DND-41 (cell line): ENCODE measurements at regions not wholly inside any gene's neighbourhood (a gene's known extent, or its start where the extent isn't known, plus 50 kb on each side); places are given as distances from the start of the nearest gene placed in this dataset.

Experiments used
- ATAC-seq: fragments of 200-7000 bp; cut with Tn5 transposase; 3 replicates; pipeline ENCODE4 v1.9.1; 2021; ENCODE audit warnings: low read depth; ENCODE audit not compliant: insufficient read depth
- DNase-seq: peaks from one replicate; pipeline ENCODE4 v3.0.0-alpha.2; 2020
- H2AFZ ChIP-seq: 2 replicates; pipeline ENCODE4 v1.6.0; 2012; ENCODE audit warnings: low read depth, low read length
- H3K27ac ChIP-seq: 2 replicates; pipeline ENCODE4 v1.5.1; 2012; ENCODE audit warnings: low read length, inconsistent platforms
- H3K27me3 ChIP-seq: fragments of 200-600 bp; sonication (generic); 2 replicates; pipeline ENCODE4 v1.6.0; 2012; ENCODE audit warnings: low read length, mild to moderate bottlenecking, inconsistent platforms; ENCODE audit not compliant: insufficient read depth, poor library complexity
- H3K36me3 ChIP-seq: 2 replicates; pipeline ENCODE4 v1.5.1; 2012; ENCODE audit warnings: low read length, inconsistent platforms; ENCODE audit not compliant: insufficient read depth
- H3K4me1 ChIP-seq: 2 replicates; pipeline ENCODE4 v1.5.1; 2012; ENCODE audit warnings: mild to moderate bottlenecking, low read length; ENCODE audit not compliant: insufficient read depth
- H3K4me2 ChIP-seq: 2 replicates; pipeline ENCODE4 v1.6.0; 2012; ENCODE audit warnings: mild to moderate bottlenecking, moderate library complexity, low read length, inconsistent platforms; ENCODE audit not compliant: insufficient read depth
- H3K4me3 ChIP-seq, 2 experiments: fragments of 200-600 bp in 1 of 2; shearing (Covaris generic) in 1 of 2; 2 replicates each; pipeline ENCODE4 v1.5.1; 2012 to 2016; ENCODE audit warnings: inconsistent platforms in 2 of 2, low read length in 2 of 2, mild to moderate bottlenecking in 2 of 2, low read depth in 1 of 2, moderate library complexity in 1 of 2
- H3K79me2 ChIP-seq: 2 replicates; pipeline ENCODE4 v1.6.0; 2012; ENCODE audit warnings: low read length, inconsistent platforms; ENCODE audit not compliant: insufficient read depth
- H3K9ac ChIP-seq: 2 replicates; pipeline ENCODE4 v1.6.0; 2012; ENCODE audit warnings: low read depth, mild to moderate bottlenecking, inconsistent platforms, low read length, moderate library complexity
- H3K9me3 ChIP-seq: 2 replicates; pipeline ENCODE4 v1.5.1; 2012; ENCODE audit warnings: low read length, moderate library complexity, mild to moderate bottlenecking, inconsistent platforms; ENCODE audit not compliant: insufficient read depth, severe bottlenecking
- H4K20me1 ChIP-seq: 2 replicates; pipeline ENCODE4 v1.6.0; 2012; ENCODE audit warnings: low read length; ENCODE audit not compliant: insufficient read depth
- EZH2 ChIP-seq: IDR thresholded peaks from 3 replicates; pipeline ENCODE4 v1.6.1; 2012; ENCODE audit warnings: borderline replicate concordance, low read depth, mild to moderate bottlenecking, moderate library complexity, low read length, inconsistent platforms; ENCODE audit not compliant: severe bottlenecking
- TF ChIP-seq, protein P1 (sequence below): IDR thresholded peaks from 2 replicates; pipeline ENCODE4 v1.5.1; 2012; ENCODE audit warnings: borderline replicate concordance, low read length, moderate library complexity, mild to moderate bottlenecking; ENCODE audit not compliant: poor library complexity, severe bottlenecking; ENCODE audit errors: extremely low read depth

DNA sequence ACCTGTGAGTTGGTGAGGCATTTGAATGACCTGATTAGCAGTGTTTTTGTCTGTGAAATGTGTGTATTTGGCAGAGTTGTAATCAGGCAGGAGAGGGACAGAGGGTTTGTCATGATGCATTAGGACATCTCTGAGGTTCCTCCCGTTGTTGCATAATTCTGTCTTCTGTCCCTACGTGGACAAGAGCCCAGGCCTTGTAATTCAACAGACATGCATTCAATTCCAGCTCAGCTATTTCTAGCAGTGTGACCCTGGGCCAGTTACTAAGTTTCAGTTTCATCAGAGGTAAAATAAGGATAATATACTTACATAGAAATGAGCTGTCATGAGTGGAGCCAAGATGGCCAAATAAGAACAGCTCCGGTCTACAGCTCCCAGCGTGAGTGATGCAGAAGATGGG is 208.6 kb downstream of the SLC38A4 start:
- H3K27ac ChIP-seq: no peak overlapping the region
- H3K9ac ChIP-seq: no peak overlapping the region
- no peaks in the 10 kb centered on the region for H3K4me1 ChIP-seq
- no peaks in the 10 kb centered on the region for H3K36me3 ChIP-seq
- H4K20me1 ChIP-seq: no peaks in the 10 kb centered on the region
- H3K9me3 ChIP-seq: peaks cover 6% of the 10 kb centered on the region
- H3K4me2 ChIP-seq: no peak overlapping the region
- no peak for DNase-seq
- ATAC-seq: no peak
- no peak overlapping the region for H2AFZ ChIP-seq
- no peak for TF ChIP-seq EZH2
- TF ChIP-seq, protein P1, sequence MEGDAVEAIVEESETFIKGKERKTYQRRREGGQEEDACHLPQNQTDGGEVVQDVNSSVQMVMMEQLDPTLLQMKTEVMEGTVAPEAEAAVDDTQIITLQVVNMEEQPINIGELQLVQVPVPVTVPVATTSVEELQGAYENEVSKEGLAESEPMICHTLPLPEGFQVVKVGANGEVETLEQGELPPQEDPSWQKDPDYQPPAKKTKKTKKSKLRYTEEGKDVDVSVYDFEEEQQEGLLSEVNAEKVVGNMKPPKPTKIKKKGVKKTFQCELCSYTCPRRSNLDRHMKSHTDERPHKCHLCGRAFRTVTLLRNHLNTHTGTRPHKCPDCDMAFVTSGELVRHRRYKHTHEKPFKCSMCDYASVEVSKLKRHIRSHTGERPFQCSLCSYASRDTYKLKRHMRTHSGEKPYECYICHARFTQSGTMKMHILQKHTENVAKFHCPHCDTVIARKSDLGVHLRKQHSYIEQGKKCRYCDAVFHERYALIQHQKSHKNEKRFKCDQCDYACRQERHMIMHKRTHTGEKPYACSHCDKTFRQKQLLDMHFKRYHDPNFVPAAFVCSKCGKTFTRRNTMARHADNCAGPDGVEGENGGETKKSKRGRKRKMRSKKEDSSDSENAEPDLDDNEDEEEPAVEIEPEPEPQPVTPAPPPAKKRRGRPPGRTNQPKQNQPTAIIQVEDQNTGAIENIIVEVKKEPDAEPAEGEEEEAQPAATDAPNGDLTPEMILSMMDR: no peak
- no peaks in the 10 kb centered on the region for H3K27me3 ChIP-seq
- no peak overlapping the region for H3K4me3 ChIP-seq
- H3K79me2 ChIP-seq: no peaks in the 10 kb centered on the region

- Histone ChIP-seq H3K9ac (no peak overlapping the region), H3K27me3 (no peaks in the 10 kb centered on the region), H3K4me2 (no peak overlapping the region), H2AFZ (no peak overlapping the region), H3K27ac (no peak overlapping the region), H3K79me2 (no peaks in the 10 kb centered on the region), H3K4me1 (peaks cover 22% of the 10 kb centered on the region), H3K4me3 (no peak overlapping the region), H3K36me3 (no peaks in the 10 kb centered on the region), H4K20me1 (no peaks in the 10 kb centered on the region), H3K9me3 (peaks cover 4% of the 10 kb centered on the region)
- no peak for ATAC-seq
- no peak for DNase-seq
- TF ChIP-seq, protein P1: no peak
- no peak for TF ChIP-seq EZH2
Measured at GRCh38 chr12:46610754-46611153, 215.0 kb downstream of the SLC38A4 start.

- peak overlapping the region; percentile 60 for H3K27ac ChIP-seq
Measured at GRCh38 chr12:46609674-46610073, 216.1 kb downstream of the SLC38A4 start.

More at GRCh38 chr12:46609674-46610073, 216.1 kb downstream of the SLC38A4 start:
- Histone ChIP-seq H3K4me2 (peak overlapping the region; percentile 35; the same call in 1 of the 2 replicates), H3K79me2 (no peaks in the 10 kb centered on the region), H3K4me1 (peaks cover 22% of the 10 kb centered on the region), H3K36me3 (no peaks in the 10 kb centered on the region), H3K4me3 (no peak overlapping the region), H3K27me3 (no peaks in the 10 kb centered on the region), H3K9me3 (peaks cover under 1% of the 10 kb centered on the region), H2AFZ (no peak overlapping the region), H4K20me1 (no peaks in the 10 kb centered on the region), H3K9ac (no peak overlapping the region)
- no peak for TF ChIP-seq EZH2
- TF ChIP-seq, protein P1: no peak
- no peak for DNase-seq
- ATAC-seq: no peak; the same call in 1 of the 3 replicates
